HepG2 (cell line): ENCODE measurements at regions not wholly inside any gene's neighbourhood (a gene's known extent, or its start where the extent isn't known, plus 50 kb on each side); places are given as distances from the start of the nearest gene placed in this dataset.

Experiments
- ATAC-seq: fragments of 200-7000 bp; cut with Tn5 transposase; 3 replicates; pipeline ENCODE4 v1.9.1; 2020; ENCODE audit warnings: mild to moderate bottlenecking, moderate library complexity
- BruUV-seq: library from RNA; stranded (reverse); fragments of 400-500 nt; replicated peaks from 2 replicates; lab custom pipeline; 2021; lab: Mats Ljungman, UMichigan
- CTCF ChIA-PET: fragments of 300-600 bp; formaldehyde crosslinking; extraction: SDS; loops from one replicate; lab custom pipeline; 2021; ENCODE audit warnings: low total read pairs, inconsistent platforms, low intra/inter-chr PET ratio; lab: Yijun Ruan, JAX
- POLR2A ChIA-PET: fragments of 350-600 bp; sonication (Branson Sonifier 250); formaldehyde crosslinking; loops from one replicate; lab custom pipeline; 2020; ENCODE audit warnings: antibody characterized with exemption, inconsistent platforms; lab: Yijun Ruan, JAX
- DNase-seq: peaks from one replicate; pipeline ENCODE4 v3.0.0-alpha.2; 2015; ENCODE audit warnings: low spot score
- FAIRE-seq: peaks from 3 replicates; lab custom pipeline; 2011; peaks lifted over from hg19 to GRCh38; lab: Jason Lieb, UNC
- H2AFZ ChIP-seq: one replicate; pipeline ENCODE4 v1.6.1; 2011; ENCODE audit warnings: low read length, inconsistent platforms
- H3K27ac ChIP-seq: fragments of 300-600 bp; 3 replicates; pipeline ENCODE4 v1.8.0; 2011; ENCODE audit warnings: mixed run types, mild to moderate bottlenecking, mixed read lengths, low read length, inconsistent platforms; ENCODE audit not compliant: insufficient read depth; ENCODE audit errors: extremely low read length
- H3K27me3 ChIP-seq, 2 experiments: fragments of 200-600 bp in 1 of 2; 2 replicates in 1 of 2; 3 replicates in 1 of 2; pipeline versions ENCODE4 v1.6.0 to v1.8.0; 2011; ENCODE audit warnings: low read length in 2 of 2, mild to moderate bottlenecking in 2 of 2, moderate library complexity in 2 of 2, inconsistent platforms in 1 of 2; ENCODE audit not compliant: insufficient read depth in 2 of 2, control insufficient read depth in 1 of 2
- H3K36me3 ChIP-seq, 2 experiments: fragments of 200-600 bp in 1 of 2; replicated peaks in 1 of 2; 2 replicates in 1 of 2; 3 replicates in 1 of 2; pipeline versions ENCODE4 v1.5.1 to v1.8.0; 2011; ENCODE audit warnings: low read length in 2 of 2, inconsistent platforms in 1 of 2; ENCODE audit not compliant: insufficient read depth in 2 of 2, control insufficient read depth in 1 of 2
- H3K4me1 ChIP-seq: 2 replicates; pipeline ENCODE4 v1.5.1; 2012; ENCODE audit warnings: low read length, inconsistent platforms; ENCODE audit not compliant: insufficient read depth
- H3K4me2 ChIP-seq: 2 replicates; pipeline ENCODE4 v1.6.0; 2011; ENCODE audit warnings: low read depth, low read length, inconsistent platforms
- H3K4me3 ChIP-seq, 3 experiments: fragments of 200-600 bp in 1 of 3; sonication (generic), shearing (Covaris generic) in 1 of 3; replicated peaks in 1 of 3; 2 replicates each; pipeline ENCODE4 v1.5.1; 2011 to 2016; ENCODE audit warnings: low read length in 3 of 3, inconsistent platforms in 2 of 3, low read depth in 2 of 3, mild to moderate bottlenecking in 2 of 3, control low read depth in 1 of 3, mixed read lengths in 1 of 3; ENCODE audit not compliant: insufficient read depth in 1 of 3
- H3K79me2 ChIP-seq: one replicate; pipeline ENCODE4 v1.6.1; 2011; ENCODE audit warnings: low read length, inconsistent platforms; ENCODE audit not compliant: insufficient read depth
- H3K9ac ChIP-seq: 2 replicates; pipeline ENCODE4 v1.6.0; 2011; ENCODE audit warnings: mild to moderate bottlenecking, low read depth, low read length, inconsistent platforms; ENCODE audit not compliant: insufficient read depth
- H3K9me3 ChIP-seq: 2 replicates; pipeline ENCODE4 v1.5.1; 2012; ENCODE audit warnings: mild to moderate bottlenecking, low read length
- H4K20me1 ChIP-seq: 2 replicates; pipeline ENCODE4 v1.6.0; 2011; ENCODE audit warnings: inconsistent platforms, mild to moderate bottlenecking, low read length, moderate library complexity; ENCODE audit not compliant: insufficient read depth
- ZBED4 ChIP-seq: sonication (generic); formaldehyde crosslinking; IDR thresholded peaks from 2 replicates; pipeline ENCODE4 v1.4.0; 2020; ENCODE audit warnings: missing genetic modification reagents, borderline replicate concordance
- ZNF687 ChIP-seq: sonication (generic); formaldehyde crosslinking; IDR thresholded peaks from 2 replicates; pipeline ENCODE4 v1.5.1; 2020; ENCODE audit warnings: mild to moderate bottlenecking, missing genetic modification reagents, moderate library complexity
- WGBS: methylation state at CpG from one replicate; pipeline ENCODE4 v1.1.6; 2017; ENCODE audit warnings: low lambda C conversion rate; 5-methylcytosine and 5-hydroxymethylcytosine counted together
- in situ Hi-C: cut with HindIII; loops from 2 replicates; pipeline ENCODE4 v1.10.0; 2017; ENCODE audit warnings: low pct_unique_long_range_greater_than_20kb; ENCODE audit not compliant: extremely low pct_ligation_motif_present
- intact Hi-C: fragments of 100-400 bp; cut with micrococcal nuclease; formaldehyde crosslinking; loops from one replicate; pipeline ENCODE4 v1.10.0; 2022; ENCODE audit not compliant: unreplicated experiment

GRCh38 chr2:240371129-240372000, 64.1 kb upstream of the GPC1 start:
- BruUV-seq, result no TSS peak
- no peak overlapping the region for H3K27ac ChIP-seq
- in situ Hi-C loops (no loop called here), intact Hi-C loops (no loop called here)
- WGBS, result 36% methylated on average over 18 of the region's 22 CpGs
- TF ChIP-seq ZBED4 (no peak), ZNF687 (CRISPR knock-in tag) (peak; percentile 14)
- peaks cover 14% of the 10 kb centered on the region for H3K4me1 ChIP-seq
- FAIRE-seq, result no peak
- no peaks in the 10 kb centered on the region for H4K20me1 ChIP-seq
- no peak overlapping the region for H2AFZ ChIP-seq
- no peak overlapping the region for H3K9ac ChIP-seq
- H3K9me3 ChIP-seq, result no peaks in the 10 kb centered on the region
- DNase-seq, result no peak
- no peaks in the 10 kb centered on the region for H3K36me3 ChIP-seq
- no peak overlapping the region for H3K4me2 ChIP-seq
- ChIA-PET POLR2A (no interaction called here), CTCF (no interaction called here)
- peaks cover 29 to 77% of the 10 kb centered on the region in 2 experiments for H3K27me3 ChIP-seq
- H3K79me2 ChIP-seq, result no peaks in the 10 kb centered on the region
- ATAC-seq, result no peak
- H3K4me3 ChIP-seq, result no peak overlapping the region
